HFFc6 (cell line): ENCODE measurements at regions not wholly inside any gene's neighbourhood (a gene's known extent, or its start where the extent isn't known, plus 50 kb on each side); places are given as distances from the start of the nearest gene placed in this dataset.

Experiments used
- DNase-seq: peaks from one replicate; pipeline ENCODE4 v3.0.0-alpha.2; 2018
- H3K27ac Mint-ChIP-seq: 2 replicates; pipeline ENCODE4 v1.8.0; 2020; ENCODE audit warnings: mild to moderate bottlenecking, mixed read lengths
- H3K27me3 Mint-ChIP-seq: 2 replicates; pipeline ENCODE4 v1.8.0; 2021; ENCODE audit warnings: mild to moderate bottlenecking, moderate library complexity, mixed read lengths; ENCODE audit not compliant: insufficient read depth
- H3K36me3 Mint-ChIP-seq: 2 replicates; pipeline ENCODE4 v1.8.0; 2021; ENCODE audit warnings: low read depth, mixed read lengths
- H3K4me1 Mint-ChIP-seq: 2 replicates; pipeline ENCODE4 v1.8.0; 2020; ENCODE audit warnings: low read depth, mixed read lengths
- H3K4me3 Mint-ChIP-seq: 2 replicates; pipeline ENCODE4 v1.8.0; 2020; ENCODE audit warnings: mild to moderate bottlenecking, moderate library complexity, mixed read lengths
- H3K9me3 Mint-ChIP-seq: 2 replicates; pipeline ENCODE4 v1.8.0; 2020; ENCODE audit warnings: mild to moderate bottlenecking, mixed read lengths
- TF ChIP-seq, protein P1 (sequence below): fragments of 200-600 bp; sonication (generic); IDR thresholded peaks from 2 replicates; pipeline ENCODE4 v1.5.0; 2021; ENCODE audit warnings: antibody characterized with exemption, mild to moderate bottlenecking

DNA sequence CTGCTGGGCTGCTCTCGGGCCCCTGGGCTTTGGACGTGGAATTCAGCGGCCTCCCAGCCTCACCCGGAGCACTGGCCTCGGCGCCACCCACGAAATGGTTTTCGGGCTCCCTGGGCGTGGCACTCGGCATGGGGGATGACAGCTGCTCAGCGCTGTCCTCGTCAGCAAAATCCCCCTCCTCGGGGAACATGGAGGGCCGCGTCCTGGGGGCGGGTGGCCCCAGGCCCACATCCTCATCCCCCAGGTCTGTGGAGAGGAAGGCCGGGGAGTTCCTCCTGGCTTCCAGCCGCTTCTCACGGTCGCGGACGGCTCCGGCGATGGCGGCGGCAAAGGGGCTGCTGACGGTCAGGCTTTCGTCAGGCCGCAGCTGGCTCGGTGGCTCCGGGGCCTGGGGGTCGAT is 88.4 kb downstream of the CTTN start:
- H3K4me3 Mint-ChIP-seq: no peak overlapping the region
- H3K27me3 Mint-ChIP-seq: no peaks in the 10 kb centered on the region; the same call in 1 of the 2 replicates
- no peak for DNase-seq
- peaks cover 10% of the 10 kb centered on the region for H3K4me1 Mint-ChIP-seq
- TF ChIP-seq, protein P1, sequence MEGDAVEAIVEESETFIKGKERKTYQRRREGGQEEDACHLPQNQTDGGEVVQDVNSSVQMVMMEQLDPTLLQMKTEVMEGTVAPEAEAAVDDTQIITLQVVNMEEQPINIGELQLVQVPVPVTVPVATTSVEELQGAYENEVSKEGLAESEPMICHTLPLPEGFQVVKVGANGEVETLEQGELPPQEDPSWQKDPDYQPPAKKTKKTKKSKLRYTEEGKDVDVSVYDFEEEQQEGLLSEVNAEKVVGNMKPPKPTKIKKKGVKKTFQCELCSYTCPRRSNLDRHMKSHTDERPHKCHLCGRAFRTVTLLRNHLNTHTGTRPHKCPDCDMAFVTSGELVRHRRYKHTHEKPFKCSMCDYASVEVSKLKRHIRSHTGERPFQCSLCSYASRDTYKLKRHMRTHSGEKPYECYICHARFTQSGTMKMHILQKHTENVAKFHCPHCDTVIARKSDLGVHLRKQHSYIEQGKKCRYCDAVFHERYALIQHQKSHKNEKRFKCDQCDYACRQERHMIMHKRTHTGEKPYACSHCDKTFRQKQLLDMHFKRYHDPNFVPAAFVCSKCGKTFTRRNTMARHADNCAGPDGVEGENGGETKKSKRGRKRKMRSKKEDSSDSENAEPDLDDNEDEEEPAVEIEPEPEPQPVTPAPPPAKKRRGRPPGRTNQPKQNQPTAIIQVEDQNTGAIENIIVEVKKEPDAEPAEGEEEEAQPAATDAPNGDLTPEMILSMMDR: no peak
- H3K36me3 Mint-ChIP-seq: peaks cover 5% of the 10 kb centered on the region; the same call in 1 of the 2 replicates
- no peak overlapping the region for H3K27ac Mint-ChIP-seq
- peaks cover 26% of the 10 kb centered on the region for H3K9me3 Mint-ChIP-seq

DNA sequence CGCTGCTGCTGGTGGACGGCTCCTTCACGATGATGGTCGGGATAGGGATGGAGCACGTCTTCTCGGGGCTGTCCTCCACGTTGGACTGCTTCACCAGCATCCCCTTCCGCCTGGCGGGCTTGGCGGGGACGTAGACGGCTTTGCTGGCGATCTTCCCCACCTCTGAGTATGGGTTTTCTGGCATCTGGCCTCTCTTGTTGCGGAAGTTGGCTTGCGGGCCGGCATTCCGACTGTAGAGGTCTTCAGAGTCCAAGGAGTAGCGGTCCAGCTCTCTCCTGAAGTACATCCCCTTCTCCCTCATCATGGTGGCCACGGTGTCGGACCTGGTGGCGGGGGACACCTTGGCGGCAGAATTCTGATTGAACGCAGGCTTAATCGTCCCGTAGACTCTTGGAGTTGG is 88.8 kb downstream of the CTTN start:
- peaks cover 26% of the 10 kb centered on the region for H3K9me3 Mint-ChIP-seq
- H3K27me3 Mint-ChIP-seq: no peaks in the 10 kb centered on the region; the same call in 1 of the 2 replicates
- no peak for DNase-seq
- peaks cover 6% of the 10 kb centered on the region for H3K4me1 Mint-ChIP-seq
- no peak overlapping the region for H3K4me3 Mint-ChIP-seq
- H3K36me3 Mint-ChIP-seq: peaks cover 5% of the 10 kb centered on the region; the same call in 1 of the 2 replicates
- no peak overlapping the region for H3K27ac Mint-ChIP-seq
- TF ChIP-seq, protein P1: no peak

DNA sequence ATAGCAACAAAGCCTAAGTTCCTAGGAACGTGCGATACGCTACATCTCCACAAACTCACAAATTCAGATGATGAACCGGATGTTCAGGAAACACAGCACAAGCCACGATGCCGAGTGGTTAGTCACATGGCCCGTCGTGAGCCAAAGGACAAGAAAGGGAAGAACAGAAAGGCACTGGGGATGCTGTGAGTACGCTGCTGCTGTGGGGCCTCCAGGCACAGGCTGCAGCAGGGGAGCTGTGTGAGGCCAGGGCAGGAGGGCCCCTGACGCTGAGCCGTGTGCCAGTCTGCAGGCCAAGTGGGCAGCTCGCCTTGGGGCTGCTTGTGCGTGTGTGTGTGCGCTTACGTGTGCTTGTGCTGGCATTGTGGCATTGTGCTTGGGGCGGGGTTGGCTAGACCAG is 89.4 kb downstream of the CTTN start:
- H3K27me3 Mint-ChIP-seq: peaks cover 3% of the 10 kb centered on the region
- TF ChIP-seq, protein P1: no peak
- H3K27ac Mint-ChIP-seq: no peak overlapping the region
- DNase-seq: no peak
- H3K9me3 Mint-ChIP-seq: peaks cover 26% of the 10 kb centered on the region
- H3K4me3 Mint-ChIP-seq: no peak overlapping the region
- no peaks in the 10 kb centered on the region for H3K4me1 Mint-ChIP-seq
- H3K36me3 Mint-ChIP-seq: peaks cover 5% of the 10 kb centered on the region; the same call in 1 of the 2 replicates

DNA sequence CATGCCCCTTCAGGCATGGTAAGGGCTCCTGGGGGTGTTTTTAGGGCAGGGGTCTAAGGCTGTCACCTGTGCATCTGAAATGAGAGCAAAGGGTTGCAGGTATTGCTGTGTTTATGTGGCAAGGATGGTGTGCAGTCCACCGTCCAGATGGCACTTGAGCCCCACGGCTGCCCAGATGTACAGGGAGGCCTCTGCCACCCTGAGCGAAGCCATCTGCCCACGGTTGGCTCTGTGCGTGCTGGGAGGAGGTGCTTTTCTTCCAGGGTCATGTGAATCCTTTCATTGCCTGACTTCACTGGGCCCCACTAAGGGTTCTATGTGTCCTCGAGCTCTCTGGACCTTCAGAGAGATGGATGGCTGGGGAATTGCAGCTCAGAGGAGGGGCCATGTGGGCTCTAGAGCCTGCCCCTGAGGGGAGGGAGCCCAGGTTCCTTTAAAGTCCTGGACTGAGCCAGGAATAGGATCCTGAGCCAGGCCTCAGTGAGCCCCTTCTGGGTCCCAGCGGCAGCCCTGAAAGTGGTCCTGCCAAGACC is 89.9 kb downstream of the CTTN start:
- no peak overlapping the region for H3K4me3 Mint-ChIP-seq
- DNase-seq: no peak

DNA sequence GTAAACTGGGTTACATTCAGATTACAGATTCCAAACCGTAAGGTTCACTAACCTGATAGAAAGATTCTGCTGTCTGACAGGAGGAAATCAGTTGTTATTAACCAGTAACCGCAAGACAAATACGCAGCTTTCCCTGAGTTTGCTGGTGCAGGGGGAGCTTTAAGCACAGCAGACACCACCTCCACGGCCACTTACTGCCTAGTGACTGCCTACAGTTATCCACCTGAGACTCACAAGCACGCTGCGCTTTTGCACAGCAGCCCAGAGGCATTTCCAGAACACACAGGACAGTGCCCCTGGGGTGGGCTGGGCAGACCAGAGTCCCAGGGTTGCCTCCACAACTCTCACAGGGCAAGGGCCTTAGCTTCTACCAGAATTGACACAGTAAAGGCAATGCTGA is 90.9 kb downstream of the CTTN start:
- no peak for DNase-seq
- Mint-ChIP-seq H3K27ac (no peak overlapping the region), H3K9me3 (peaks cover 26% of the 10 kb centered on the region), H3K36me3 (peaks cover 5% of the 10 kb centered on the region; the same call in 1 of the 2 replicates), H3K4me1 (no peaks in the 10 kb centered on the region), H3K27me3 (peaks cover 3% of the 10 kb centered on the region), H3K4me3 (no peak overlapping the region)
- TF ChIP-seq, protein P1: no peak

More for the DNA sequence above, 89.9 kb downstream of the CTTN start:
- TF ChIP-seq, protein P1: no peak
- Mint-ChIP-seq H3K36me3 (peaks cover 5% of the 10 kb centered on the region; the same call in 1 of the 2 replicates), H3K9me3 (peaks cover 26% of the 10 kb centered on the region), H3K27ac (no peak overlapping the region), H3K4me1 (no peaks in the 10 kb centered on the region), H3K27me3 (peaks cover 3% of the 10 kb centered on the region)
